ENCODE measurements at regions not wholly inside any gene's neighbourhood (a gene's known extent, or its start where the extent isn't known, plus 50 kb on each side); places are given as distances from the start of the nearest gene placed in this dataset.

- Histone ChIP-seq H3K4me3 (ENCODE audit: low read length) (no peak overlapping the region), H3K9me3 (ENCODE audit: control insufficient read depth, low read length) (no peaks in the 10 kb centered on the region), H3K27me3 (ENCODE audit: control insufficient read depth, insufficient read depth, low read length, poor library complexity, severe bottlenecking) (no peaks in the 10 kb centered on the region), H3K4me1 (ENCODE audit: control insufficient read depth, insufficient read depth, low read length) (no peaks in the 10 kb centered on the region), H3K36me3 (ENCODE audit: control insufficient read depth, insufficient read depth, low read length) (no peaks in the 10 kb centered on the region), H3K27ac (ENCODE audit: low read depth, low read length) (no peak overlapping the region), H3K9ac (ENCODE audit: extremely low read depth, low read length, poor library complexity, severe bottlenecking) (no peak overlapping the region)
- no peak overlapping the region for H3K27ac Mint-ChIP-seq
- 95 to 100% methylated on average over 3 to 4 of the region's 7 CpGs for WGBS, 2 experiments (ENCODE audit: insufficient coverage in 1 of 2, insufficient read length in 1 of 2)
- DNase-seq, result no peak
- peaks cover 14% of the 10 kb centered on the region for H3K9me3 Mint-ChIP-seq
- H3K4me1 Mint-ChIP-seq, result no peaks in the 10 kb centered on the region
- no peaks in the 10 kb centered on the region for H3K27me3 Mint-ChIP-seq (ENCODE audit: insufficient read depth)
- no peak overlapping the region for H3K4me3 Mint-ChIP-seq
- peaks cover 10% of the 10 kb centered on the region for H3K36me3 Mint-ChIP-seq (ENCODE audit: low read depth)
- TF ChIP-seq CTCF (conservative IDR thresholded peaks at IDR 0.05), result no peak
Measured at GRCh38 chr4:174438711-174439110, 83.6 kb downstream of the HPGD start.

- H3K9ac ChIP-seq (ENCODE audit: extremely low read depth, low read length, poor library complexity, severe bottlenecking), result no peak overlapping the region
- no peak overlapping the region for H3K27ac ChIP-seq (ENCODE audit: low read depth, low read length)
- H3K9me3 ChIP-seq (ENCODE audit: control insufficient read depth, low read length), result no peaks in the 10 kb centered on the region
- H3K36me3 Mint-ChIP-seq (ENCODE audit: low read depth), result peaks cover 10% of the 10 kb centered on the region
- H3K27ac Mint-ChIP-seq, result no peak overlapping the region
- no peaks in the 10 kb centered on the region for H3K27me3 Mint-ChIP-seq (ENCODE audit: insufficient read depth)
- no peak for TF ChIP-seq CTCF (conservative IDR thresholded peaks at IDR 0.05)
- H3K36me3 ChIP-seq (ENCODE audit: control insufficient read depth, insufficient read depth, low read length), result no peaks in the 10 kb centered on the region
- no peak overlapping the region for H3K4me3 ChIP-seq (ENCODE audit: low read length)
- no peaks in the 10 kb centered on the region for H3K27me3 ChIP-seq (ENCODE audit: control insufficient read depth, insufficient read depth, low read length, poor library complexity, severe bottlenecking)
- H3K4me1 ChIP-seq (ENCODE audit: control insufficient read depth, insufficient read depth, low read length), result no peaks in the 10 kb centered on the region
- whole genome bisulfite sequencing, 2 experiments (ENCODE audit: insufficient coverage in 1 of 2, insufficient read length in 1 of 2), result 50 to 85% methylated on average over 1 of the region's 1 CpG
- DNase-seq, result no peak
- peaks cover 14% of the 10 kb centered on the region for H3K9me3 Mint-ChIP-seq
- no peak overlapping the region for H3K4me3 Mint-ChIP-seq
- no peaks in the 10 kb centered on the region for H3K4me1 Mint-ChIP-seq
Measured at GRCh38 chr4:174437749-174438148, 84.5 kb downstream of the HPGD start.

GRCh38 chr4:174437324-174437723 lies 85.0 kb downstream of the HPGD start:
- H3K9me3 ChIP-seq (ENCODE audit: control insufficient read depth, low read length), result no peaks in the 10 kb centered on the region
- Mint-ChIP-seq H3K27me3 (ENCODE audit: insufficient read depth) (no peaks in the 10 kb centered on the region), H3K4me3 (no peak overlapping the region), H3K36me3 (ENCODE audit: low read depth) (peaks cover 7% of the 10 kb centered on the region), H3K27ac (no peak overlapping the region), H3K9me3 (peaks cover 11% of the 10 kb centered on the region), H3K4me1 (no peaks in the 10 kb centered on the region)
- H3K27me3 ChIP-seq (ENCODE audit: control insufficient read depth, insufficient read depth, low read length, poor library complexity, severe bottlenecking), result no peaks in the 10 kb centered on the region
- no peak overlapping the region for H3K9ac ChIP-seq (ENCODE audit: extremely low read depth, low read length, poor library complexity, severe bottlenecking)
- no peak overlapping the region for H3K27ac ChIP-seq (ENCODE audit: low read depth, low read length)
- WGBS, 2 experiments (ENCODE audit: insufficient coverage in 1 of 2, insufficient read length in 1 of 2), result 95 to 100% methylated on average over 1 to 2 of the region's 2 CpGs
- DNase-seq, result no peak
- no peaks in the 10 kb centered on the region for H3K4me1 ChIP-seq (ENCODE audit: control insufficient read depth, insufficient read depth, low read length)
- H3K36me3 ChIP-seq (ENCODE audit: control insufficient read depth, insufficient read depth, low read length), result no peaks in the 10 kb centered on the region
- TF ChIP-seq CTCF (conservative IDR thresholded peaks at IDR 0.05), result no peak
- H3K4me3 ChIP-seq (ENCODE audit: low read length), result no peak overlapping the region
